Transverse colon (tissue), 4 donors: ENCODE measurements at regions not wholly inside any gene's neighbourhood (a gene's known extent, or its start where the extent isn't known, plus 50 kb on each side); places are given as distances from the start of the nearest gene placed in this dataset.

ENCODE experiments used
- DNase-seq: peaks from one replicate; pipeline ENCODE4 v3.0.0-alpha.2; 2019
- H3K27ac ChIP-seq, 4 donors: fragments of 200-600 bp; sonication (generic); 2 replicates each; pipeline ENCODE4 v1.5.1; 2016 to 2018; ENCODE audit warnings: inconsistent platforms in 4 of 4
- H3K27me3 ChIP-seq: fragments of 200-600 bp; sonication (generic); 2 replicates; pipeline ENCODE4 v1.5.1; 2017; ENCODE audit warnings: inconsistent platforms
- H3K36me3 ChIP-seq, 4 donors: fragments of 200-600 bp; sonication (generic); 2 replicates each; pipeline ENCODE4 v1.5.1; 2017 to 2019; ENCODE audit warnings: inconsistent platforms in 4 of 4
- H3K4me1 ChIP-seq, 4 donors: fragments of 200-600 bp; sonication (generic); 2 replicates each; pipeline ENCODE4 v1.5.1; 2017 to 2020; ENCODE audit warnings: inconsistent platforms in 4 of 4
- H3K4me3 ChIP-seq, 4 donors: fragments of 200-600 bp; sonication (generic); 1 replicate in 1 of 4; 2 replicates in 3 of 4; pipeline versions ENCODE4 v1.5.1 to v1.6.1; 2017 to 2019; ENCODE audit warnings: inconsistent platforms in 4 of 4
- H3K9me3 ChIP-seq, 2 donors: fragments of 200-600 bp; sonication (generic); 2 replicates each; pipeline ENCODE4 v1.5.1; 2017 to 2019; ENCODE audit warnings: inconsistent platforms in 2 of 2
- POLR2A ChIP-seq: fragments of 450-650 bp; IDR thresholded peaks from one replicate; pipeline ENCODE4 v1.6.1; 2016; ENCODE audit warnings: antibody characterized with exemption, mild to moderate bottlenecking, moderate library complexity
- WGBS, 2 donors: methylation state at CpG; one replicate each; pipeline ENCODE4 v1.1.5; 2018; ENCODE audit warnings: low coverage in 1 of 2; 5-methylcytosine and 5-hydroxymethylcytosine counted together
- in situ Hi-C, 4 donors: fragments of 200-750 bp; cut with MboI; loops; one replicate each; pipeline versions ENCODE4 v1.15.0 to v1.15.1; 2017; ENCODE audit warnings: low sequenced_read_pairs in 3 of 4, low pct_ligation_motif_present in 1 of 4, low pct_unique_long_range_greater_than_20kb in 1 of 4
- intact Hi-C: fragments of 100-400 bp; cut with DNase I; formaldehyde crosslinking; loops from one replicate; pipeline ENCODE4 v1.15.1; 2023; ENCODE audit warnings: low total_unique reads
- small RNA-seq, 4 donors: library from RNA; depleted of rRNA; stranded (forward); fragments of <200 nt; gene quantifications; one replicate each; pipeline ENCODE3, GENCODE V24; 2016

GRCh38 chr12:20314328-20314727 lies 54.0 kb upstream of the PDE3A start:
- 63 to 86% methylated on average over 2 of the region's 2 CpGs for WGBS, 2 donors
- intact Hi-C loops, result no loop called here
- DNase-seq, result no peak
- Histone ChIP-seq H3K36me3 (no peaks in the 10 kb centered on the region), H3K27me3 (no peaks in the 10 kb centered on the region), H3K4me3 (no peak overlapping the region), H3K4me1 (no peaks in the 10 kb centered on the region), H3K9me3 (no peaks in the 10 kb centered on the region), H3K27ac (no peak overlapping the region)
- in situ Hi-C loops, result no loop called here
- TF ChIP-seq POLR2A, result no peak

- no peak overlapping the region for H3K27ac ChIP-seq
- H3K4me1 ChIP-seq, result no peaks in the 10 kb centered on the region
- no peak overlapping the region for H3K4me3 ChIP-seq
- H3K27me3 ChIP-seq, result no peaks in the 10 kb centered on the region
- in situ Hi-C loops, result no loop called here
- intact Hi-C loops, result no loop called here
- no peaks in the 10 kb centered on the region for H3K36me3 ChIP-seq
- DNase-seq, result no peak
- no peaks in the 10 kb centered on the region for H3K9me3 ChIP-seq
- no peak for TF ChIP-seq POLR2A
- 84 to 89% methylated on average over 3 to 4 of the region's 4 CpGs for WGBS, 2 donors
Observed at GRCh38 chr12:20317554-20317953, 50.8 kb upstream of the PDE3A start.

Small RNA genes in the stretch of these regions (small RNA-seq; reads per million reads assigned to genes)
- 0 reads per million in 4 donors for gene RNU1-146P
